ENCODE measurements at regions not wholly inside any gene's neighbourhood (a gene's known extent, or its start where the extent isn't known, plus 50 kb on each side); places are given as distances from the start of the nearest gene placed in this dataset.

- no peak for TF ChIP-seq CTCF (IDR thresholded peaks at IDR 0.05)
- TF ChIP-seq POLR2A (IDR thresholded peaks at IDR 0.05): no peak
These were observed 61.0 kb upstream of the DTNA start for GRCh38 chr18:34649080-34649479.

Measured in breast epithelium (tissue), 3 donors.